WERI-Rb-1 (cell line): ENCODE measurements at regions not wholly inside any gene's neighbourhood (a gene's known extent, or its start where the extent isn't known, plus 50 kb on each side); places are given as distances from the start of the nearest gene placed in this dataset.

ENCODE experiments used
- DNase-seq: peaks from one replicate; pipeline ENCODE4 v3.0.0-alpha.2; 2020
- H3K27ac ChIP-seq: fragments of 250-450 bp; sonication (Bioruptor Pico); 2 replicates; pipeline ENCODE4 v1.5.1; 2020; ENCODE audit warnings: mild to moderate bottlenecking, moderate library complexity
- H3K27me3 ChIP-seq: fragments of 250-450 bp; sonication (Bioruptor Pico); 2 replicates; pipeline ENCODE4 v1.5.1; 2021; ENCODE audit warnings: mild to moderate bottlenecking, low read depth, moderate library complexity; ENCODE audit not compliant: insufficient read depth, severe bottlenecking
- H3K36me3 ChIP-seq: fragments of 250-450 bp; sonication (Bioruptor Pico); 2 replicates; pipeline ENCODE4 v1.5.1; 2020; ENCODE audit warnings: mild to moderate bottlenecking, moderate library complexity
- H3K4me3 ChIP-seq: 2 replicates; pipeline ENCODE4 v1.5.1; 2011; ENCODE audit warnings: low read depth, mild to moderate bottlenecking, control low read depth, low read length
- H3K9me3 ChIP-seq: fragments of 250-450 bp; sonication (Bioruptor Pico); 2 replicates; pipeline ENCODE4 v1.5.1; 2021; ENCODE audit warnings: mild to moderate bottlenecking, moderate library complexity; ENCODE audit not compliant: severe bottlenecking
- CTCF ChIP-seq: IDR thresholded peaks from 2 replicates; pipeline ENCODE4 v1.5.1; 2011; ENCODE audit warnings: low read depth, mild to moderate bottlenecking, control low read depth, inconsistent platforms, low read length

DNA sequence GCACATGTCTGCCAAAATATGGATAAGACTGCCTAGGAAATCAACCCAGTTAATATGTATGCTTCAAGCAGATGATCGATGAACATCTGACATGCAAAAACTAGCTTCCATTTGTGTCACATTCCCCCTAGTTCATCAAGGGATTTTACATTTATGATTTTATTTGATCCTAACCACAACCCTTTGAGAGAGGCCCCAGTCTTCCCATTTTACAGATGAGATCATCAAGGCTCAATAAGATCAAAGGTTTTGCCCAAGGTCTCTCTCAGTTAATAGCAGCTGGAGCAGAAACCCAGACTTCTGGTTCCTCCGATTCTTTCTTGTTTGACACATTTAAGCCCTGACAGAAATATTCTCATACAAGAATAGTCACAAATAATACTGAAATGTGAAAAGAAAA lies 107.7 kb upstream of the PPP2R5A start:
- Histone ChIP-seq H3K9me3 (no peaks in the 10 kb centered on the region), H3K4me3 (no peak overlapping the region), H3K36me3 (no peaks in the 10 kb centered on the region), H3K27ac (no peak overlapping the region), H3K27me3 (no peaks in the 10 kb centered on the region)
- TF ChIP-seq CTCF, result no peak
- DNase-seq, result no peak

GRCh38 chr1:212178851-212179250 lies 106.4 kb upstream of the PPP2R5A start:
- TF ChIP-seq CTCF, result no peak
- no peaks in the 10 kb centered on the region for H3K27me3 ChIP-seq
- H3K36me3 ChIP-seq, result no peaks in the 10 kb centered on the region
- H3K27ac ChIP-seq, result no peak overlapping the region
- no peak overlapping the region for H3K4me3 ChIP-seq
- no peaks in the 10 kb centered on the region for H3K9me3 ChIP-seq
- no peak for DNase-seq

DNA sequence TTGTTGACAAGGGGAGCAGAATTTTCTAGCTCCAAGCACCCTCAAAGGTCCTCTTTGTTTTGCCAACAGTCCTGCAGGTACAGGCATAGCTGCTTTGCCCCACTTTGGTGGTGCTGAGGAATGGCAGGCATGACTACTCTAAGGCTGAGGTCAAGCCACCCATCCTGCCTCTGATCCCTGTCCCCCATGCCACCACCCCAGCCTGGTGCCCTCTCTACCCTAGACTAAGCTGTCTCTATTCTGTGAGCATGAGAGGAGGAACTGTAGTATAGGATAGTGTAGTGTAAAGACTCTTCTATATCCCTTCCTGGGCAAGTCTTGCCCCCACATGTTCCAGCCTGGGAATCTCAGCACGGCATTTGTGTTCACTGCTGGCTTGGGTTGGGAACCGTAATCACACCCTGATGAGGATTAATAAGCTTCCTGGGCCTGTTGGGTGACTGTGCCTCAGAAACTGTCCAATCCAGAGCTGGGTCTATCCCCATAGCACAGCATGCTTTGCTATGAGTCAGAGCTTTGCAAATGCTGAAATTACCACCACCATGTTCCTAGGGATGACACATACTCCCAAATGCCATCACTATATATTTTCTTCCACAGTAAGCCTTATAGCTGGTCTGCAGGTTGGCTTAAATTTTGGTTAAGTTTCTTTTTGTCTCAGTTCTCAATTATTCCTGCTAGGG lies 105.7 kb upstream of the PPP2R5A start:
- H3K27me3 ChIP-seq, result no peaks in the 10 kb centered on the region
- no peak overlapping the region for H3K27ac ChIP-seq
- TF ChIP-seq CTCF, result no peak
- DNase-seq, result no peak
- H3K4me3 ChIP-seq, result no peak overlapping the region
- H3K36me3 ChIP-seq, result no peaks in the 10 kb centered on the region
- no peaks in the 10 kb centered on the region for H3K9me3 ChIP-seq

- TF ChIP-seq CTCF, result no peak
These were observed 104.0 kb upstream of the PPP2R5A start for GRCh38 chr1:212181015-212181882.

GRCh38 chr1:212182171-212182570 lies 103.0 kb upstream of the PPP2R5A start:
- Histone ChIP-seq H3K27me3 (no peaks in the 10 kb centered on the region), H3K36me3 (no peaks in the 10 kb centered on the region), H3K4me3 (no peak overlapping the region), H3K27ac (no peak overlapping the region), H3K9me3 (peaks cover 3% of the 10 kb centered on the region)
- no peak for TF ChIP-seq CTCF
- DNase-seq, result no peak

More at GRCh38 chr1:212181015-212181882, 104.0 kb upstream of the PPP2R5A start:
- no peak for DNase-seq
- H3K36me3 ChIP-seq, result no peaks in the 10 kb centered on the region
- H3K27ac ChIP-seq, result no peak overlapping the region
- no peaks in the 10 kb centered on the region for H3K27me3 ChIP-seq
- H3K4me3 ChIP-seq, result no peak overlapping the region
- peaks cover 3% of the 10 kb centered on the region for H3K9me3 ChIP-seq
